ENCODE measurements at regions not wholly inside any gene's neighbourhood (a gene's known extent, or its start where the extent isn't known, plus 50 kb on each side); places are given as distances from the start of the nearest gene placed in this dataset.

- no peak overlapping the region for H3K4me3 ChIP-seq (ENCODE audit: low read depth, low read length)
- DNase-seq (ENCODE audit: low read depth): no peak
- TF ChIP-seq, protein P1, sequence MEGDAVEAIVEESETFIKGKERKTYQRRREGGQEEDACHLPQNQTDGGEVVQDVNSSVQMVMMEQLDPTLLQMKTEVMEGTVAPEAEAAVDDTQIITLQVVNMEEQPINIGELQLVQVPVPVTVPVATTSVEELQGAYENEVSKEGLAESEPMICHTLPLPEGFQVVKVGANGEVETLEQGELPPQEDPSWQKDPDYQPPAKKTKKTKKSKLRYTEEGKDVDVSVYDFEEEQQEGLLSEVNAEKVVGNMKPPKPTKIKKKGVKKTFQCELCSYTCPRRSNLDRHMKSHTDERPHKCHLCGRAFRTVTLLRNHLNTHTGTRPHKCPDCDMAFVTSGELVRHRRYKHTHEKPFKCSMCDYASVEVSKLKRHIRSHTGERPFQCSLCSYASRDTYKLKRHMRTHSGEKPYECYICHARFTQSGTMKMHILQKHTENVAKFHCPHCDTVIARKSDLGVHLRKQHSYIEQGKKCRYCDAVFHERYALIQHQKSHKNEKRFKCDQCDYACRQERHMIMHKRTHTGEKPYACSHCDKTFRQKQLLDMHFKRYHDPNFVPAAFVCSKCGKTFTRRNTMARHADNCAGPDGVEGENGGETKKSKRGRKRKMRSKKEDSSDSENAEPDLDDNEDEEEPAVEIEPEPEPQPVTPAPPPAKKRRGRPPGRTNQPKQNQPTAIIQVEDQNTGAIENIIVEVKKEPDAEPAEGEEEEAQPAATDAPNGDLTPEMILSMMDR (conservative IDR thresholded peaks at IDR 0.05; ENCODE audit: low read depth, low read length): no peak
Measured at GRCh38 chr3:1015826-1016225, 77.0 kb upstream of the CNTN6 start.

GRCh38 chr3:1017870-1018269 is 75.0 kb upstream of the CNTN6 start:
- no peak for DNase-seq (ENCODE audit: low read depth)
- no peak overlapping the region for H3K4me3 ChIP-seq (ENCODE audit: low read depth, low read length)
- TF ChIP-seq, protein P1 (conservative IDR thresholded peaks at IDR 0.05; ENCODE audit: low read depth, low read length): no peak

- DNase-seq (ENCODE audit: low read depth): no peak
- no peak overlapping the region for H3K4me3 ChIP-seq (ENCODE audit: low read depth, low read length)
- TF ChIP-seq, protein P1 (conservative IDR thresholded peaks at IDR 0.05; ENCODE audit: low read depth, low read length): no peak
Measured at GRCh38 chr3:1019157-1019556, 73.7 kb upstream of the CNTN6 start.

- TF ChIP-seq, protein P1 (conservative IDR thresholded peaks at IDR 0.05; ENCODE audit: low read depth, low read length): no peak
- DNase-seq (ENCODE audit: low read depth): no peak
Measured at GRCh38 chr3:1026395-1026794, 66.4 kb upstream of the CNTN6 start.

DNA sequence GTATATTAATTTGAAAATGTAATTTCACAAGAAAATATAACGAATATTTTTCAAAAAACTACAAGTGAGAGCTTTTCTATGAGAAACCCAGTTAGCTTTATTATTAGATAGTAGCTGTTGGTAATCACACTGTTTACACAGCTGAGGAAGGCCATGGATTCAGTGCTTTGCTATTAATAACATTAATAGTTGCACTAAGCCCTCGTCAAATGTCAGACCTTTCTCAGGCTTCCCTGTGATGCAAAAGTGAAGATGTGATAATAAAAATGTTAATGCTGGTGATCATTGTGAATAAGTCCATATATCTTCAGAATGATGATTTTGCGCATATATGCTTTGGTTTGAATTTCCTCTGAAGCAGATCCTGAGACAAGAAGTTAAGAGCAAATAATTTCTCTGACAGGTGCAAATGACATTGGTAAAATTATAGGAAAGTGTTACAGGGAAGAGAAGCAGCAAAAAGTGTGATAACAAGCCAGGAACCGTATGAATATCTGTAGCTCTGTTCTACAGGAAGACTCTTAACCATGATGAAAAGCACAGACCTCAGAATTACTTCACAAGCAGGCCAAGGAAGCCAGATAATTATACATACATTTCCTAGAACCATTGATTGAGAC is 56.5 kb upstream of the CNTN6 start:
- TF ChIP-seq, protein P1 (conservative IDR thresholded peaks at IDR 0.05; ENCODE audit: low read depth, low read length): no peak

More at GRCh38 chr3:1026395-1026794, 66.4 kb upstream of the CNTN6 start:
- no peak overlapping the region for H3K4me3 ChIP-seq (ENCODE audit: low read depth, low read length)

DNA sequence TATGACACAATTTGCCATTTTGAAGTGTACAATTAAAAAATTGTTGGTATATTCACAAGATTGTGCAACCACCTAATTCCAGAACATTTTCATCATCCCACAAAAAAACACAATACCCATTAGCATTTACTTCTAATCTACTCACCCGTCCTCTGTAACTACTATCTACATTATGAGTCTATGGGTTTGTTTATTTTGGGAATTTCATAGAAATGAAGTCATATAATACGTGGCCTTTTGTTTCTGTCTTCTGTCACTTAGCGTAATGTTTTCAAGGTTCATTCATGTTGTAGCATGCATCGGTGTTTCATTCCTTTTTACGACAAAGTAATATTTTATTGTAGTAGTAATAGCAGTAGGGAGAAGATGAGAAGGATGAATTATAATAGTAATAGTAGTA is 55.2 kb upstream of the CNTN6 start:
- H3K4me3 ChIP-seq (ENCODE audit: low read depth, low read length): no peak overlapping the region
- TF ChIP-seq, protein P1 (conservative IDR thresholded peaks at IDR 0.05; ENCODE audit: low read depth, low read length): no peak
- DNase-seq (ENCODE audit: low read depth): no peak

More for the DNA sequence above, 56.5 kb upstream of the CNTN6 start:
- DNase-seq (ENCODE audit: low read depth): no peak
- H3K4me3 ChIP-seq (ENCODE audit: low read depth, low read length): no peak overlapping the region

Measured in choroid plexus epithelial cell (primary cell).